ENCODE measurements at regions not wholly inside any gene's neighbourhood (a gene's known extent, or its start where the extent isn't known, plus 50 kb on each side); places are given as distances from the start of the nearest gene placed in this dataset.

DNA sequence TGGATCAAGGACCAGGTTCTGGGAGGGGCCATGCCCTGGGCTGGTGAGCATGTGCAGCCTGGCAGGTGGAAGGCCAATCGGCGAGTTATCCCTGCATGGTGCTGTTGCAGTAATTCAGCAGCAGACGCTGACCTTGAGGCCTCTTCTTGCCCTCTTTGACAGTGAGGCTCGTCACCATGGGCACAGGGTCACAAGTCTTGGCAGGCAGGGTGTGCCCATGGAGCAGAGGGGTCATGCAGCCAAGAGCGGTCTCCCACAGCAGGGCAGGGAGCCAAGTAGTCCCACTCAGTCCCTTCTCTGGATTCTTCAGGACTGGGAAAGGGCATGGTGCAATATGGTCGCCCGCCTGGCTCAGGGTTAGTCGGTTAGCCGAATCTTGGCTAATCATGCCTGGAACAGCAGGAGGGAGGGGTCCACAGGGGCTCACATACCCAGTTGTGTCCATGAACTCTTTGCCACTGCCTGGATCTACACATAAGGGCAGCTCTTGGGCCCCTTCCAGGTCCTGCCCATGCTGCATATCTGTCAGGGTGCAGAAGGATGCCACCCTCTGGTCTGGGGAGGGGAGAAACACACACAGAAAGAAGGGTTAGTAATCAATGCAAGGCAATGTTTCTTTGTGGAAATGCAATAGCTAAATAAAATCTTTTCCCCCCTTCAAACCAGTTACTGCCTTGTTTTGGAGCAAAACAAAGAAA is 226.8 kb downstream of the SIPA1L2 start (continued):
- TF ChIP-seq, protein P1, sequence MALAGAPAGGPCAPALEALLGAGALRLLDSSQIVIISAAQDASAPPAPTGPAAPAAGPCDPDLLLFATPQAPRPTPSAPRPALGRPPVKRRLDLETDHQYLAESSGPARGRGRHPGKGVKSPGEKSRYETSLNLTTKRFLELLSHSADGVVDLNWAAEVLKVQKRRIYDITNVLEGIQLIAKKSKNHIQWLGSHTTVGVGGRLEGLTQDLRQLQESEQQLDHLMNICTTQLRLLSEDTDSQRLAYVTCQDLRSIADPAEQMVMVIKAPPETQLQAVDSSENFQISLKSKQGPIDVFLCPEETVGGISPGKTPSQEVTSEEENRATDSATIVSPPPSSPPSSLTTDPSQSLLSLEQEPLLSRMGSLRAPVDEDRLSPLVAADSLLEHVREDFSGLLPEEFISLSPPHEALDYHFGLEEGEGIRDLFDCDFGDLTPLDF (CRISPR knock-in tag; IDR thresholded peaks at IDR 0.05), result no peak
- TF ChIP-seq SIRT6 (IDR thresholded peaks at IDR 0.05; ENCODE audit: low read depth, low read length), result no peak
- no peak for TF ChIP-seq CHD1 (IDR thresholded peaks at IDR 0.05; ENCODE audit: low read length)

DNA sequence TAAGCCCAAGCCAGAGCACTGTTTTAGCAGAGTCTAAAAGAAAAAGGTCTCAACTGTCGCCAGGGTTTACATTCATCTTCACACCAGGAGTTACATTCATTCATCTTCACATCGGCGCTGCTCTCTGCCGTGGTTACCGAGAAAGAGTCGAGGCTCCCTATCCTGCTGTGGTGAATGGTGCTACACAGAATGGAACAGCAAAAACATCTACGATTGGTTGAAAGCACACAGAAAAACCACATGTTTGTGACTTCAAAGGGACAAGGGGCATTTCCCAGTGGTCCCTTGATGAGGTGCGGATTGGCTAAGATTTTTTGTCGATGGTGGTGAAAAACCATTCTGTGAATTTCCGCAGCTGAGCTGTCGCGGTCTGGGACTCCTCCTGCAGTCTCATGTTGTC is 231.1 kb downstream of the SIPA1L2 start:
- ChIA-PET CTCF (ENCODE audit: low intra/inter-chr PET ratio) (no interaction called here), POLR2A (no interaction called here)
- Histone ChIP-seq H3K9me1 (ENCODE audit: control insufficient read depth, insufficient read depth, low read length) (no peaks in the 10 kb centered on the region), H3K4me1 (replicated peaks in 1 of 2; ENCODE audit: control insufficient read depth in 2 of 2, insufficient read depth in 2 of 2, low read length in 2 of 2) (no peaks in the 10 kb centered on the region), H3K4me3 (no peak overlapping the region), H4K20me1 (replicated peaks; ENCODE audit: control insufficient read depth, insufficient read depth, low read length) (no peaks in the 10 kb centered on the region), H2AFZ (ENCODE audit: low read depth, low read length) (no peak overlapping the region), H3K79me2 (ENCODE audit: control insufficient read depth, insufficient read depth, low read length) (no peaks in the 10 kb centered on the region), H3K9ac (ENCODE audit: insufficient read depth in 1 of 2, low read depth in 2 of 2, low read length in 2 of 2) (no peak overlapping the region), H3K36me3 (ENCODE audit: control insufficient read depth, insufficient read depth, low read length) (no peaks in the 10 kb centered on the region), H3K4me2 (ENCODE audit: insufficient read depth, low read length) (no peak overlapping the region), H3K27ac (ENCODE audit: extremely low read depth, low read depth, low read length) (no peak overlapping the region), H3K9me3 (replicated peaks; ENCODE audit: control insufficient read depth, insufficient read depth, low read depth, low read length) (no peaks in the 10 kb centered on the region), H3K27me3 (ENCODE audit: control insufficient read depth in 2 of 2, insufficient read depth in 2 of 2, low read length in 2 of 2) (no peaks in the 10 kb centered on the region; a peak in 1 of 5 replicates)
- in situ Hi-C loops (cut with MboI), result no loop called here
- DNase-seq (ENCODE audit: extremely low read depth in 1 of 4, low spot score in 3 of 4) (no peak), FAIRE-seq (no peak), ATAC-seq (no peak)
- TF ChIP-seq ZNF77 (CRISPR knock-in tag; IDR thresholded peaks at IDR 0.05) (no peak), MCM5 (IDR thresholded peaks at IDR 0.05; ENCODE audit: low read depth) (no peak), KLF6 (CRISPR knock-in tag; IDR thresholded peaks at IDR 0.05; ENCODE audit: borderline replicate concordance) (no peak), GATAD2A (IDR thresholded peaks at IDR 0.05) (no peak), FOXM1 (IDR thresholded peaks at IDR 0.05; ENCODE audit: low read depth) (no peak), FOXM1 (CRISPR knock-in tag; IDR thresholded peaks at IDR 0.05; ENCODE audit: low read depth) (no peak), CBFA2T2 (conservative IDR thresholded peaks at IDR 0.05) (no peak), ETV5 (CRISPR knock-in tag; IDR thresholded peaks at IDR 0.05; ENCODE audit: low read depth) (no peak)
- TF ChIP-seq, protein P2, sequence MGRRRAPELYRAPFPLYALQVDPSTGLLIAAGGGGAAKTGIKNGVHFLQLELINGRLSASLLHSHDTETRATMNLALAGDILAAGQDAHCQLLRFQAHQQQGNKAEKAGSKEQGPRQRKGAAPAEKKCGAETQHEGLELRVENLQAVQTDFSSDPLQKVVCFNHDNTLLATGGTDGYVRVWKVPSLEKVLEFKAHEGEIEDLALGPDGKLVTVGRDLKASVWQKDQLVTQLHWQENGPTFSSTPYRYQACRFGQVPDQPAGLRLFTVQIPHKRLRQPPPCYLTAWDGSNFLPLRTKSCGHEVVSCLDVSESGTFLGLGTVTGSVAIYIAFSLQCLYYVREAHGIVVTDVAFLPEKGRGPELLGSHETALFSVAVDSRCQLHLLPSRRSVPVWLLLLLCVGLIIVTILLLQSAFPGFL (CRISPR knock-in tag; IDR thresholded peaks at IDR 0.05), result no peak
- intact Hi-C loops (cut with micrococcal nuclease), result no loop called here
- WGBS (ENCODE audit: insufficient coverage, low coverage, missing lambda C conversion rate), result under 1% methylated on average over 12 of the region's 12 CpGs
- BruUV-seq (replicated peaks), result no TSS peak

Data from K562 (cell line).